GM12878 (cell line): ENCODE measurements at regions not wholly inside any gene's neighbourhood (a gene's known extent, or its start where the extent isn't known, plus 50 kb on each side); places are given as distances from the start of the nearest gene placed in this dataset.

Experiments
- ATAC-seq: fragments of 200-7000 bp; cut with Tn5 transposase; 3 replicates; pipeline ENCODE4 v1.9.1; 2020; ENCODE audit warnings: mild to moderate bottlenecking, moderate library complexity
- BruUV-seq: library from RNA; stranded (reverse); fragments of 400-500 nt; replicated peaks from 2 replicates; lab custom pipeline; 2021; lab: Mats Ljungman, UMichigan
- CTCF ChIA-PET: fragments of 300-600 bp; sonication (Branson Sonifier 250); formaldehyde crosslinking; extraction: SDS; loops from one replicate; lab custom pipeline; 2021; ENCODE audit warnings: inconsistent platforms; lab: Yijun Ruan, JAX
- POLR2A ChIA-PET: fragments of 350-600 bp; formaldehyde crosslinking; extraction: SDS; loops from one replicate; lab custom pipeline; 2021; ENCODE audit warnings: inconsistent platforms; lab: Charles Lee
- RAD21 ChIA-PET: fragments of 300-600 bp; sonication (Branson Sonifier 250); formaldehyde crosslinking; loops from one replicate; lab custom pipeline; 2023; ENCODE audit warnings: antibody characterized with exemption; ENCODE audit not compliant: unreplicated experiment; lab: Charles Lee
- SMC1A ChIA-PET: fragments of 300-600 bp; sonication (Branson Sonifier 250); formaldehyde crosslinking; loops from one replicate; lab custom pipeline; 2023; ENCODE audit not compliant: unreplicated experiment, uncharacterized antibody; lab: Charles Lee
- DNase-seq: peaks from one replicate; pipeline ENCODE4 v3.0.0-alpha.2; 2011; ENCODE audit warnings: low read depth, low spot score
- FAIRE-seq: peaks from 3 replicates; lab custom pipeline; 2011; peaks lifted over from hg19 to GRCh38; lab: Jason Lieb, UNC
- H2AFZ ChIP-seq: 2 replicates; pipeline ENCODE4 v1.6.0; 2011; ENCODE audit warnings: low read depth, low read length, control low read depth; ENCODE audit not compliant: control insufficient read depth
- H3K27ac ChIP-seq: 2 replicates; pipeline ENCODE4 v1.5.1; 2011; ENCODE audit warnings: control low read depth; ENCODE audit not compliant: control insufficient read depth, insufficient read depth
- H3K27me3 ChIP-seq, 2 experiments: replicated peaks in 1 of 2; 2 replicates each; pipeline versions ENCODE4 v1.6.0 to v1.6.1; 2011; ENCODE audit warnings: low read length in 1 of 2; ENCODE audit not compliant: control insufficient read depth in 2 of 2, insufficient read depth in 2 of 2
- H3K36me3 ChIP-seq, 2 experiments: 2 replicates each; pipeline ENCODE4 v1.5.1; 2011; ENCODE audit warnings: low read length in 1 of 2; ENCODE audit not compliant: control insufficient read depth in 2 of 2, insufficient read depth in 2 of 2
- H3K4me1 ChIP-seq: 2 replicates; pipeline ENCODE4 v1.6.1; 2011; ENCODE audit warnings: mild to moderate bottlenecking, low read length, moderate library complexity, mixed read lengths; ENCODE audit not compliant: control insufficient read depth, insufficient read depth
- H3K4me2 ChIP-seq: 2 replicates; pipeline ENCODE4 v1.6.0; 2011; ENCODE audit warnings: control low read depth; ENCODE audit not compliant: control insufficient read depth, insufficient read depth
- H3K4me3 ChIP-seq: fragments of 200-600 bp; sonication (generic); 2 replicates; pipeline ENCODE4 v1.5.1; 2016
- H3K79me2 ChIP-seq: 2 replicates; pipeline ENCODE4 v1.6.0; 2011; ENCODE audit warnings: low read length; ENCODE audit not compliant: control insufficient read depth, insufficient read depth
- H3K9ac ChIP-seq: 2 replicates; pipeline ENCODE4 v1.8.0; 2011; ENCODE audit warnings: low read length, control low read depth, mixed read lengths; ENCODE audit not compliant: control insufficient read depth, insufficient read depth
- H3K9me3 ChIP-seq: replicated peaks from 3 replicates; pipeline ENCODE4 v1.5.1; 2011; ENCODE audit warnings: mild to moderate bottlenecking, low read length; ENCODE audit not compliant: control insufficient read depth, insufficient read depth
- H4K20me1 ChIP-seq: 2 replicates; pipeline ENCODE4 v1.6.0; 2011; ENCODE audit not compliant: control insufficient read depth, insufficient read depth
- BHLHE40 ChIP-seq, 2 experiments: fragments of 450-650 bp in 1 of 2; IDR thresholded peaks; 2 replicates each; pipeline ENCODE4 v1.6.1; 2011 to 2017; ENCODE audit warnings: low read depth in 2 of 2, borderline replicate concordance in 1 of 2, improper control_type of control experiment in 1 of 2, low read length in 1 of 2, mild to moderate bottlenecking in 1 of 2
- CHD4 ChIP-seq: fragments of 200-600 bp; sonication (generic); IDR thresholded peaks from 2 replicates; pipeline ENCODE4 v1.6.1; 2016; ENCODE audit warnings: mild to moderate bottlenecking
- EP300 ChIP-seq, 2 experiments: fragments of 150-350 bp in 1 of 2; IDR thresholded peaks; 2 replicates each; pipeline ENCODE4 v1.6.1; 2011 to 2012; ENCODE audit warnings: low read depth in 2 of 2, low read length in 2 of 2, borderline replicate concordance in 1 of 2, improper control_type of control experiment in 1 of 2, inconsistent platforms in 1 of 2; ENCODE audit not compliant: control insufficient read depth in 1 of 2
- HDAC2 ChIP-seq: fragments of 200-600 bp; sonication (generic); IDR thresholded peaks from 2 replicates; pipeline ENCODE4 v1.6.1; 2017
- IKZF1 ChIP-seq: fragments of 450-650 bp; conservative IDR thresholded peaks from 2 replicates; pipeline ENCODE4 v1.6.1; 2017; ENCODE audit warnings: antibody characterized with exemption, mild to moderate bottlenecking
- MYB ChIP-seq: fragments of 150-350 bp; IDR thresholded peaks from 2 replicates; pipeline ENCODE4 v1.6.1; 2014; ENCODE audit warnings: mild to moderate bottlenecking, low read depth, low read length, borderline replicate concordance
- NFYA ChIP-seq: IDR thresholded peaks from 2 replicates; pipeline ENCODE4 v1.6.1; 2011; ENCODE audit warnings: low read depth, mild to moderate bottlenecking, low read length, improper control_type of control experiment, borderline replicate concordance
- POLR2A ChIP-seq: IDR thresholded peaks from 2 replicates; pipeline ENCODE4 v1.6.1; 2011; ENCODE audit warnings: low read depth, mild to moderate bottlenecking, low read length
- REST ChIP-seq: IDR thresholded peaks from 2 replicates; pipeline ENCODE4 v1.6.1; 2012; ENCODE audit warnings: mild to moderate bottlenecking, low read depth, low read length
- SMC3 ChIP-seq: IDR thresholded peaks from 2 replicates; pipeline ENCODE4 v1.6.1; 2011; ENCODE audit warnings: low read length, improper control_type of control experiment, borderline replicate concordance
- SRF ChIP-seq, 2 experiments: IDR thresholded peaks; 2 replicates each; pipeline ENCODE4 v1.6.1; 2011; ENCODE audit warnings: low read depth in 2 of 2, low read length in 2 of 2, mild to moderate bottlenecking in 1 of 2, moderate library complexity in 1 of 2
- ZBTB40 ChIP-seq: fragments of 450-650 bp; IDR thresholded peaks from 2 replicates; pipeline ENCODE4 v1.6.1; 2016; ENCODE audit warnings: mild to moderate bottlenecking, moderate library complexity, borderline replicate concordance
- ZNF207 ChIP-seq: fragments of 450-650 bp; IDR thresholded peaks from 2 replicates; pipeline ENCODE4 v1.6.1; 2014; ENCODE audit warnings: antibody characterized with exemption, mild to moderate bottlenecking, borderline replicate concordance
- ZNF687 ChIP-seq: fragments of 450-650 bp; IDR thresholded peaks from 2 replicates; pipeline ENCODE4 v1.6.1; 2017; ENCODE audit warnings: mild to moderate bottlenecking, moderate library complexity
- WGBS: methylation state at CpG from one replicate; pipeline ENCODE4 v1.1.6; 2016; ENCODE audit warnings: low lambda C conversion rate; ENCODE audit not compliant: insufficient replicate concordance, insufficient coverage; ENCODE audit errors: missing lambda C conversion rate; 5-methylcytosine and 5-hydroxymethylcytosine counted together
- in situ Hi-C: fragments of 300-500 bp; cut with MboI; formaldehyde crosslinking; loops from 9 replicates; pipeline ENCODE4 v1.14.3; 2018; ENCODE audit warnings: mixed read lengths
- intact Hi-C: fragments of 100-400 bp; cut with micrococcal nuclease; formaldehyde crosslinking; loops from one replicate; pipeline ENCODE4 v1.14.2; 2022; ENCODE audit not compliant: unreplicated experiment

GRCh38 chr13:87906411-87906810 lies 235.2 kb downstream of the SLITRK5 start:
- no peak overlapping the region for H3K4me2 ChIP-seq
- no peak overlapping the region for H3K9ac ChIP-seq
- H3K9me3 ChIP-seq, result no peaks in the 10 kb centered on the region
- no peaks in the 10 kb centered on the region for H3K79me2 ChIP-seq
- DNase-seq (no peak), ATAC-seq (no peak), FAIRE-seq (no peak)
- H3K4me1 ChIP-seq, result no peaks in the 10 kb centered on the region
- ChIA-PET RAD21 (no interaction called here), SMC1A (interaction anchor here (0.6 to 1.4 kb wide), 2 partner anchors 12 to 1833 kb away, joined by 3 read pairs; no protein-coding TSS in a partner anchor), CTCF (no interaction called here), POLR2A (no interaction called here)
- H3K27ac ChIP-seq, result no peak overlapping the region
- no peak overlapping the region for H2AFZ ChIP-seq
- 4% methylated on average over 3 of the region's 3 CpGs for WGBS
- no peaks in the 10 kb centered on the region for H3K36me3 ChIP-seq
- H4K20me1 ChIP-seq, result no peaks in the 10 kb centered on the region
- intact Hi-C loops, result no loop called here
- no TSS peak for BruUV-seq
- no peak overlapping the region for H3K4me3 ChIP-seq
- TF ChIP-seq NFYA, result no peak
- TF ChIP-seq SRF (IDR thresholded peaks at IDR 0.05; ENCODE audit: low read depth in 2 of 2, low read length in 2 of 2), result no peak
- TF ChIP-seq SMC3, result no peak
- no peak for TF ChIP-seq HDAC2
- no peak for TF ChIP-seq POLR2A
- no peak for TF ChIP-seq CHD4
- TF ChIP-seq IKZF1, result no peak
- no peak for TF ChIP-seq BHLHE40 (IDR thresholded peaks at IDR 0.05; ENCODE audit: borderline replicate concordance in 1 of 2, low read depth in 2 of 2, low read length in 1 of 2)
- no peak for TF ChIP-seq ZBTB40
- TF ChIP-seq MYB, result no peak
- TF ChIP-seq REST, result no peak
- no peak for TF ChIP-seq ZNF207
- no peak for TF ChIP-seq EP300 (IDR thresholded peaks at IDR 0.05; ENCODE audit: borderline replicate concordance in 1 of 2, control insufficient read depth in 1 of 2, low read depth in 2 of 2, low read length in 2 of 2)
- no peak for TF ChIP-seq ZNF687
- TF ChIP-seq, all 136 proteins: peak for 0
- no peaks in the 10 kb centered on the region for H3K27me3 ChIP-seq
- in situ Hi-C loops, result no loop called here
